ENCODE measurements at regions not wholly inside any gene's neighbourhood (a gene's known extent, or its start where the extent isn't known, plus 50 kb on each side); places are given as distances from the start of the nearest gene placed in this dataset.

GRCh38 chr11:28919194-28919593 lies 811.0 kb downstream of the METTL15 start:
- intact Hi-C loops (cut with micrococcal nuclease) = no loop called here
- H3K4me1 Mint-ChIP-seq = no peaks in the 10 kb centered on the region
- no peak overlapping the region for H3K27ac Mint-ChIP-seq
- POLR2A ChIA-PET = no interaction called here
- H3K9me3 Mint-ChIP-seq = peaks cover 4% of the 10 kb centered on the region
- no peaks in the 10 kb centered on the region for H3K36me3 Mint-ChIP-seq (ENCODE audit: low read depth)
- ATAC-seq (ENCODE audit: low read depth) = no peak
- no peaks in the 10 kb centered on the region for H3K27me3 Mint-ChIP-seq
- CTCF ChIA-PET = no interaction called here
- no peak overlapping the region for H3K4me3 Mint-ChIP-seq
- no peak for TF ChIP-seq CTCF (IDR thresholded peaks at IDR 0.05)
- no peak for DNase-seq

GRCh38 chr11:28913883-28914282 lies 805.7 kb downstream of the METTL15 start:
- CTCF ChIA-PET = no interaction called here
- POLR2A ChIA-PET = no interaction called here
- no peaks in the 10 kb centered on the region for H3K27me3 Mint-ChIP-seq
- H3K4me3 Mint-ChIP-seq = no peak overlapping the region
- no peak for ATAC-seq (ENCODE audit: low read depth)
- DNase-seq = no peak
- H3K4me1 Mint-ChIP-seq = no peaks in the 10 kb centered on the region
- no peak overlapping the region for H3K27ac Mint-ChIP-seq
- intact Hi-C loops (cut with micrococcal nuclease) = no loop called here
- peaks cover 4% of the 10 kb centered on the region for H3K9me3 Mint-ChIP-seq
- TF ChIP-seq CTCF (IDR thresholded peaks at IDR 0.05) = no peak
- H3K36me3 Mint-ChIP-seq (ENCODE audit: low read depth) = no peaks in the 10 kb centered on the region

- H3K27me3 Mint-ChIP-seq = no peaks in the 10 kb centered on the region
- H3K9me3 Mint-ChIP-seq = peaks cover 4% of the 10 kb centered on the region
- POLR2A ChIA-PET = no interaction called here
- H3K4me1 Mint-ChIP-seq = no peaks in the 10 kb centered on the region
- no peak for DNase-seq
- TF ChIP-seq CTCF (IDR thresholded peaks at IDR 0.05) = no peak
- no peak overlapping the region for H3K27ac Mint-ChIP-seq
- no peak overlapping the region for H3K4me3 Mint-ChIP-seq
- H3K36me3 Mint-ChIP-seq (ENCODE audit: low read depth) = no peaks in the 10 kb centered on the region
- intact Hi-C loops (cut with micrococcal nuclease) = no loop called here
- CTCF ChIA-PET = no interaction called here
- no peak for ATAC-seq (ENCODE audit: low read depth)
Observed at GRCh38 chr11:28911829-28912228, 803.6 kb downstream of the METTL15 start.

- Mint-ChIP-seq H3K27ac (no peak overlapping the region), H3K36me3 (ENCODE audit: low read depth) (no peaks in the 10 kb centered on the region), H3K4me3 (no peak overlapping the region), H3K27me3 (no peaks in the 10 kb centered on the region), H3K9me3 (peaks cover 1% of the 10 kb centered on the region), H3K4me1 (no peaks in the 10 kb centered on the region)
- CTCF ChIA-PET = no interaction called here
- ATAC-seq (ENCODE audit: low read depth) (no peak), DNase-seq (no peak)
- intact Hi-C loops (cut with micrococcal nuclease) = no loop called here
- POLR2A ChIA-PET = no interaction called here
- TF ChIP-seq CTCF (IDR thresholded peaks at IDR 0.05) = no peak
Observed at GRCh38 chr11:28910926-28911325, 802.7 kb downstream of the METTL15 start.

GRCh38 chr11:28903716-28904115 lies 795.5 kb downstream of the METTL15 start:
- CTCF ChIA-PET = no interaction called here

More at GRCh38 chr11:28903716-28904115, 795.5 kb downstream of the METTL15 start:
- Mint-ChIP-seq H3K27ac (no peak overlapping the region), H3K27me3 (no peaks in the 10 kb centered on the region), H3K4me3 (no peak overlapping the region), H3K4me1 (no peaks in the 10 kb centered on the region), H3K36me3 (ENCODE audit: low read depth) (no peaks in the 10 kb centered on the region), H3K9me3 (peaks cover 2% of the 10 kb centered on the region)
- intact Hi-C loops (cut with micrococcal nuclease) = no loop called here
- no peak for TF ChIP-seq CTCF (IDR thresholded peaks at IDR 0.05)
- POLR2A ChIA-PET = no interaction called here
- ATAC-seq (ENCODE audit: low read depth) (no peak), DNase-seq (no peak)
